Activated CD8-positive, alpha-beta T cell treated with anti-CD3 and anti-CD28 coated beads, Interleukin-2, amount 10 ng/mL, durations not matched to agents 7 days and 5 days (primary cell): ENCODE measurements at regions not wholly inside any gene's neighbourhood (a gene's known extent, or its start where the extent isn't known, plus 50 kb on each side); places are given as distances from the start of the nearest gene placed in this dataset.
A peak's percentile ranks its signal among the peaks of the same experiment; 100 is the strongest.

ENCODE experiments used
- ATAC-seq: fragments of 150-1000 bp; cut with Tn5 transposase; one replicate; pipeline ENCODE4 v1.10.0; 2021; ENCODE audit warnings: moderate library complexity
- CTCF ChIA-PET: fragments of 350-600 bp; sonication (Branson Sonifier 250); formaldehyde crosslinking; loops from one replicate; lab custom pipeline; 2021; ENCODE audit warnings: antibody characterized with exemption; lab: Charles Lee
- POLR2A ChIA-PET: fragments of 350-600 bp; sonication (Branson Sonifier 250); formaldehyde crosslinking; loops from one replicate; lab custom pipeline; 2021; ENCODE audit warnings: antibody characterized with exemption; lab: Charles Lee
- DNase-seq: peaks from one replicate; pipeline ENCODE4 v3.0.0-alpha.2; 2020
- H3K27ac Mint-ChIP-seq: one replicate; pipeline ENCODE4 v1.8.0; 2021; ENCODE audit warnings: mild to moderate bottlenecking, mixed read lengths
- H3K27me3 Mint-ChIP-seq: one replicate; pipeline ENCODE4 v1.8.0; 2021; ENCODE audit warnings: low read depth, mixed read lengths
- H3K36me3 Mint-ChIP-seq: one replicate; pipeline ENCODE4 v1.8.0; 2021; ENCODE audit warnings: low read depth, mixed read lengths
- H3K4me1 Mint-ChIP-seq: one replicate; pipeline ENCODE4 v1.8.0; 2021; ENCODE audit warnings: low read depth, mixed read lengths
- H3K4me3 Mint-ChIP-seq: one replicate; pipeline ENCODE4 v1.8.0; 2021; ENCODE audit warnings: mild to moderate bottlenecking, mixed read lengths
- H3K9me3 Mint-ChIP-seq: one replicate; pipeline ENCODE4 v1.8.0; 2022; ENCODE audit warnings: mixed read lengths; ENCODE audit not compliant: insufficient read depth

DNA sequence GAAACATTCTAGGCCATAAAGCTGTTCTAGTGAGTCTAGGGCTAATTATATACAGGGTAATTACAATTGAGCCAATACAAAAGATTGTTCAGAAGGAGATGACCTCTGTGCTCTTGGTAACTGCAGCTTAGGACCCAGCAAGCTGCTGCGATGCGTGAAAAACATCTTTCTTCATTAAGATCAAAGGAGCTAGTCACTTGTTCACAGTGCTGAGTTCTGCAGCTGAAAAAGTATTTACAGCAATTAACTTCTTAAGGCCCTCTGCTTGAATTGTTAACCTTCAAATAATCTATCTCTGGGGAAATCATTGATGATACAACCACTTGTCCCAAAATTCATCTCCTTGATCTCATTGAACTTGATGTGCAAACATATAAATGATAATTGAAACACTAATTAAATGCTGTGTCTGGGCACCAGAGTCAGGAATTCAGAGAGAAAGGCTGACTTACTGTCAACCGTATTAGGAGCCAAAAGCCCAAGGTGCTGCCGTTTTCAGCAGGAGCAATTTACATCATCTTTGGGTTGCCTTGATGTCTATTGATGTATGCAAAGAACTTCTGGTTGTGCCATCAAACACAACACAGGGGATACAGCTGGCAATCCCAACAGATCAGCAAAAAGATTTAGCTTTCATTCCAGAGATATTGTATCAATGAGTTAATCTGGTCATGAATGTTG lies 213.0 kb downstream of the NECTIN3 start:
- ChIA-PET CTCF (interaction anchor here (1.1 kb wide), 1 partner anchor 255 kb away, joined by 3 read pairs; no protein-coding TSS in a partner anchor), POLR2A (no interaction called here)
- H3K9me3 Mint-ChIP-seq = no peaks in the 10 kb centered on the region
- ATAC-seq (no peak), DNase-seq (no peak)
- H3K4me1 Mint-ChIP-seq = peaks cover 27% of the 10 kb centered on the region
- H3K27me3 Mint-ChIP-seq = peaks cover 2% of the 10 kb centered on the region
- no peak overlapping the region for H3K4me3 Mint-ChIP-seq
- H3K27ac Mint-ChIP-seq = no peak overlapping the region
- peaks cover 11% of the 10 kb centered on the region for H3K36me3 Mint-ChIP-seq

DNA sequence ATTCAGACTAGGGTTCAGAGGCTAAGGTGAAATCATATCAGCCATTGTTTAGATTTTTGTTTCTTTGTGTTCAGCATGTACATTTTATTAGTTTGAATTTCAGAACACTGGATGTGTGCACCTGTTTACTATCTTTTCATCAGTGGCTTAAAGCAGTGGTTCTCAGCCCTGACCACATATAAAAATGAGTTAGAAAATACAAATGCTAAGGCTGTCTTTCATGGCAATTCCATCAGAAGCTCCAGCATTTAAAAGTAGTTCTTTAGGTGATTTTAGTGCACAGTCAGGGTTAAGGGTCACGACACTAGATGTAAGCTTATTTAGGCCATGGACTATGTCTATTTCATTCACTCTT lies 213.5 kb downstream of the NECTIN3 start:
- DNase-seq (no peak), ATAC-seq (no peak)
- H3K4me1 Mint-ChIP-seq = peaks cover 27% of the 10 kb centered on the region
- peaks cover 12% of the 10 kb centered on the region for H3K36me3 Mint-ChIP-seq
- peaks cover 2% of the 10 kb centered on the region for H3K27me3 Mint-ChIP-seq
- no peak overlapping the region for H3K4me3 Mint-ChIP-seq
- H3K27ac Mint-ChIP-seq = peak overlapping the region; percentile 13
- ChIA-PET POLR2A (no interaction called here), CTCF (no interaction called here)
- H3K9me3 Mint-ChIP-seq = no peaks in the 10 kb centered on the region

GRCh38 chr3:111285694-111286093 lies 214.1 kb downstream of the NECTIN3 start:
- no peak for ATAC-seq
- peaks cover 13% of the 10 kb centered on the region for H3K36me3 Mint-ChIP-seq
- no peaks in the 10 kb centered on the region for H3K9me3 Mint-ChIP-seq
- no peak overlapping the region for H3K4me3 Mint-ChIP-seq
- CTCF ChIA-PET = no interaction called here
- H3K27ac Mint-ChIP-seq = peak overlapping the region; percentile 13
- POLR2A ChIA-PET = no interaction called here
- DNase-seq = no peak
- peaks cover 27% of the 10 kb centered on the region for H3K4me1 Mint-ChIP-seq
- peaks cover 2% of the 10 kb centered on the region for H3K27me3 Mint-ChIP-seq

DNA sequence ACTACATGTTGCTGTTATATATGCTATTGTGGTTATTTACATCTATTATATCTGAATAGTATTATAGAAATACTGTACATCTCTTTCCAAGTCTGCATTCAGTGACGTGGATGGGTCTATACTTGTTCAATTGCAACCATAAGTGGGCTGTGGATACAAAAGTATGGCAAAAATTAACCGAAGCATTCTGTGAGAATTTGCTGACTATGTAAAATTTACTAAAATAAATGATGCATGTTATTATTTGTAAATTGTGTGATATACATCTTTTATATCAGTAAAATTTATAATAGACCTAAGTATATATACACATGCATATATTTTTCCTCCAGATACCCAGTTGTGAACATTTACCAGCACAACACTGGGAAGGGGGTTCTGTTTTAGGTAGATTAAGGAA lies 215.1 kb downstream of the NECTIN3 start:
- DNase-seq = no peak
- ChIA-PET POLR2A (no interaction called here), CTCF (no interaction called here)
- Mint-ChIP-seq H3K9me3 (peaks cover 5% of the 10 kb centered on the region), H3K36me3 (peaks cover 14% of the 10 kb centered on the region), H3K4me1 (peaks cover 30% of the 10 kb centered on the region), H3K4me3 (no peak overlapping the region), H3K27me3 (no peaks in the 10 kb centered on the region), H3K27ac (no peak overlapping the region)
- ATAC-seq = no peak

DNA sequence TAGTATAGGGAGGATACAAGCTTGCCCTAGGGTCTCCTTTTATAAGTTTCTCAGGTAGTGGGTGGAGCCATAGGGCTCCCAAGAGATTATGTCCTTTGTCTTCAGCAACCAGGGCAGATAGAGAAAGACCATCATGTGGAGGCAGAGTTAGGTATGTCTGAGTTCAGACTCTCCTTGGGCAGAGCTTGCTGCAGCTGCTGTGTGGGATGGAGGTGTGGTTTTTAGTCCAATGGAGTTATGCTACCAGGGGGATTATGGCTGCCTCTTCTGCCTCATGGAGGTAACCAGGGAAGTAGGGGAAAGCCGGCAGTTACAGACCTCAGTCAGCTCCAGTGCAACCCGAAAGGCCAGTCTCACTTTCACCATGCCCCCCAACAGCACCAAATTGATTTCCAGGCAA lies 220.5 kb downstream of the NECTIN3 start:
- no peak overlapping the region for H3K4me3 Mint-ChIP-seq
- H3K9me3 Mint-ChIP-seq = peaks cover 14% of the 10 kb centered on the region
- no peaks in the 10 kb centered on the region for H3K27me3 Mint-ChIP-seq

GRCh38 chr3:111299192-111299615 lies 227.6 kb downstream of the NECTIN3 start:
- no peak for DNase-seq
- peak; percentile 56 for ATAC-seq
- CTCF ChIA-PET = interaction anchor here (0.6 to 1.7 kb wide), 9 partner anchors 8 to 417 kb away, joined by 3 to 11 read pairs (median 6); no protein-coding TSS in a partner anchor
- no peaks in the 10 kb centered on the region for H3K27me3 Mint-ChIP-seq
- peaks cover 16% of the 10 kb centered on the region for H3K9me3 Mint-ChIP-seq
- peaks cover 58% of the 10 kb centered on the region for H3K4me1 Mint-ChIP-seq
- POLR2A ChIA-PET = interaction anchor here (1.0 kb wide), 1 partner anchor 242 kb away, joined by 4 read pairs; no protein-coding TSS in a partner anchor
- peaks cover 9% of the 10 kb centered on the region for H3K36me3 Mint-ChIP-seq
- H3K4me3 Mint-ChIP-seq = no peak overlapping the region
- H3K27ac Mint-ChIP-seq = no peak overlapping the region

More for the DNA sequence above, 220.5 kb downstream of the NECTIN3 start:
- Mint-ChIP-seq H3K4me1 (peaks cover 18% of the 10 kb centered on the region), H3K36me3 (peaks cover 11% of the 10 kb centered on the region), H3K27ac (no peak overlapping the region)
- ChIA-PET POLR2A (no interaction called here), CTCF (no interaction called here)
- DNase-seq (no peak), ATAC-seq (no peak)

GRCh38 chr3:111301238-111301798 lies 229.7 kb downstream of the NECTIN3 start:
- peaks cover 12% of the 10 kb centered on the region for H3K9me3 Mint-ChIP-seq
- peak overlapping the region; percentile 78 for H3K27ac Mint-ChIP-seq
- ChIA-PET CTCF (no interaction called here), POLR2A (no interaction called here)
- no peaks in the 10 kb centered on the region for H3K27me3 Mint-ChIP-seq
- H3K4me3 Mint-ChIP-seq = peak overlapping the region; percentile 49
- H3K36me3 Mint-ChIP-seq = peaks cover 8% of the 10 kb centered on the region
- ATAC-seq = peak; percentile 68
- DNase-seq = no peak
- H3K4me1 Mint-ChIP-seq = peaks cover 55% of the 10 kb centered on the region

GRCh38 chr3:111302063-111302462 lies 230.4 kb downstream of the NECTIN3 start:
- ChIA-PET CTCF (no interaction called here), POLR2A (no interaction called here)
- DNase-seq (no peak), ATAC-seq (no peak)
- Mint-ChIP-seq H3K4me3 (no peak overlapping the region), H3K27ac (peak overlapping the region; percentile 78), H3K27me3 (no peaks in the 10 kb centered on the region), H3K9me3 (peaks cover 7% of the 10 kb centered on the region), H3K4me1 (peaks cover 51% of the 10 kb centered on the region), H3K36me3 (peaks cover 3% of the 10 kb centered on the region)

DNA sequence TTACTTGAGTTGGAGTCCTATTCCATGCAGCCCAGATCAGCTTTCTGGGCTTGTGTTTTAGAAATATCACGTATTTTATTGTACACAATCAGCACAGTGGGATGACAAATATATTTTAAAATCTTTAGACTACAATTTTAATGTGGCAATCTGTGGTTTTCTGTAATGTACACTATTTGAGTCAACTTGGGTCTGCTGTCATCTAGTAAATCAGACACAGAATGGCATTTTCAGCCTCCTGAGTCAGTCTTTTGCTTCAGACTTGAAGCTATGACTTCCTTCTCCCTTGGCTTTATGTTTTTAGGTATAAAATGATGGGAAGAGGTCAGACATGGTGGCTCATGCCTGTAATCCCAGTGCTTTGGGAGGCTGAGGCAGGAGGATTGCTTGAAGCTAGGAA lies 232.1 kb downstream of the NECTIN3 start:
- Mint-ChIP-seq H3K4me3 (no peak overlapping the region), H3K27ac (no peak overlapping the region), H3K9me3 (no peaks in the 10 kb centered on the region), H3K27me3 (no peaks in the 10 kb centered on the region), H3K36me3 (peaks cover 3% of the 10 kb centered on the region), H3K4me1 (peaks cover 55% of the 10 kb centered on the region)
- ChIA-PET POLR2A (no interaction called here), CTCF (interaction anchor here (1.1 to 1.2 kb wide), 2 partner anchors 34 kb away, joined by 3 to 4 read pairs; no protein-coding TSS in a partner anchor)
- DNase-seq = no peak
- no peak for ATAC-seq

- ATAC-seq (no peak), DNase-seq (no peak)
- POLR2A ChIA-PET = no interaction called here
- Mint-ChIP-seq H3K9me3 (no peaks in the 10 kb centered on the region), H3K4me3 (no peak overlapping the region), H3K36me3 (peaks cover 2% of the 10 kb centered on the region), H3K4me1 (peaks cover 49% of the 10 kb centered on the region), H3K27me3 (no peaks in the 10 kb centered on the region), H3K27ac (no peak overlapping the region)
- CTCF ChIA-PET = interaction anchor here (1.8 kb wide), 1 partner anchor 9 kb away, joined by 6 read pairs; no protein-coding TSS in a partner anchor
Measured at GRCh38 chr3:111307676-111308075, 234.3 kb upstream of the CD96 start.

DNA sequence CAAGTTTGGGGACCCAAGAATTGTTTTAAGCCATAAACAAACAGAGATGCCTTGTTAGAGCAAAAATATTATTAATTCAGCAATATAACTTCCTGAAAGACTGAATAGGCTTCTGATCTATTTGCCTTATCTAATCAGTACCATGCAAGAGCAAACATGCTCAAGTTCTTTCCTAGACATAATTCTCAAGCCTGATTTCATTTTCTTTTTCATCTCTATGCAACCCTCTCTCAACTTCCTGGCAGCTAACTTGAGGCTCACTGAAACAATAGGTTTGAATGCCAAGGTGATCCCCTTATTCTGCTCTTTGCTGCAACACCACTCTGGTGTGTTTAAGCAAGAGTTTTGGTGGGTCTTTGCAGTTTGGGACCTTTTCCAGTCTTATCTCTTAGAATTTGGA lies 230.9 kb upstream of the CD96 start:
- H3K4me1 Mint-ChIP-seq = peaks cover 39% of the 10 kb centered on the region
- ChIA-PET CTCF (interaction anchor here (1.1 to 2.7 kb wide), 8 partner anchors 9 to 228 kb away, joined by 3 to 11 read pairs (median 5); no protein-coding TSS in a partner anchor), POLR2A (interaction anchor here (0.7 to 1.4 kb wide), 4 partner anchors 25 to 282 kb away, joined by 3 to 6 read pairs (median 4); no protein-coding TSS in a partner anchor)
- peak overlapping the region; percentile 15 for H3K4me3 Mint-ChIP-seq
- no peaks in the 10 kb centered on the region for H3K27me3 Mint-ChIP-seq
- H3K27ac Mint-ChIP-seq = peak overlapping the region; percentile 90
- ATAC-seq = peak; percentile 67
- no peaks in the 10 kb centered on the region for H3K9me3 Mint-ChIP-seq
- peaks cover 4% of the 10 kb centered on the region for H3K36me3 Mint-ChIP-seq
- peak; percentile 29 for DNase-seq

GRCh38 chr3:111311709-111312235 lies 230.2 kb upstream of the CD96 start:
- peak; percentile 87 for ATAC-seq
- peak; percentile 39 for DNase-seq
- Mint-ChIP-seq H3K4me3 (peak overlapping the region; percentile 36), H3K27ac (peak overlapping the region; percentile 90), H3K27me3 (no peaks in the 10 kb centered on the region), H3K4me1 (peaks cover 34% of the 10 kb centered on the region), H3K9me3 (no peaks in the 10 kb centered on the region), H3K36me3 (peaks cover 4% of the 10 kb centered on the region)
- CTCF ChIA-PET = interaction anchor here (1.1 to 2.7 kb wide), 7 partner anchors 9 to 227 kb away, joined by 3 to 11 read pairs (median 5); no protein-coding TSS in a partner anchor
- POLR2A ChIA-PET = interaction anchor here (0.6 to 1.4 kb wide), 5 partner anchors 24 to 282 kb away, joined by 3 to 6 read pairs (median 4); no protein-coding TSS in a partner anchor
